ENCODE measurements at regions not wholly inside any gene's neighbourhood (a gene's known extent, or its start where the extent isn't known, plus 50 kb on each side); places are given as distances from the start of the nearest gene placed in this dataset.

- TF ChIP-seq CTCF (conservative IDR thresholded peaks at IDR 0.05; ENCODE audit: low read length) (no peak), EZH2phosphoT487 (IDR thresholded peaks at IDR 0.05; ENCODE audit: borderline replicate concordance) (no peak)
- no peaks in the 10 kb centered on the region for H3K79me2 ChIP-seq (ENCODE audit: insufficient read depth, low read length)
- no peak overlapping the region for H3K4me3 ChIP-seq (ENCODE audit: low read length, poor library complexity, severe bottlenecking)
- no peaks in the 10 kb centered on the region for H3K4me1 ChIP-seq (ENCODE audit: insufficient read depth, low read length, poor library complexity, severe bottlenecking)
- H3K9ac ChIP-seq (ENCODE audit: low read depth, low read length, poor library complexity, severe bottlenecking), result no peak overlapping the region
- H3K4me2 ChIP-seq (ENCODE audit: low read depth, low read length, poor library complexity, severe bottlenecking), result no peak overlapping the region
- H3K9me3 ChIP-seq (ENCODE audit: insufficient read depth, low read depth, low read length), result no peaks in the 10 kb centered on the region
- no peaks in the 10 kb centered on the region for H3F3A ChIP-seq (ENCODE audit: low read depth)
- H4K20me1 ChIP-seq (ENCODE audit: insufficient read depth, low read length, poor library complexity, severe bottlenecking), result no peaks in the 10 kb centered on the region
- H3K27me3 ChIP-seq (ENCODE audit: insufficient read depth, low read length, poor library complexity, severe bottlenecking), result no peaks in the 10 kb centered on the region
- H2AFZ ChIP-seq (ENCODE audit: low read length), result no peak overlapping the region
- H3K36me3 ChIP-seq (ENCODE audit: insufficient read depth, low read length), result no peaks in the 10 kb centered on the region
- H3K9me2 ChIP-seq (replicated peaks; ENCODE audit: low read depth, low read length), result no peaks in the 10 kb centered on the region
Measured at GRCh38 chr7:132044247-132044646, 487.8 kb upstream of the PODXL start.

- Histone ChIP-seq H4K20me1 (ENCODE audit: insufficient read depth, low read length, poor library complexity, severe bottlenecking) (no peaks in the 10 kb centered on the region), H3K36me3 (ENCODE audit: insufficient read depth, low read length) (no peaks in the 10 kb centered on the region), H3K79me2 (ENCODE audit: insufficient read depth, low read length) (no peaks in the 10 kb centered on the region), H3K27me3 (ENCODE audit: insufficient read depth, low read length, poor library complexity, severe bottlenecking) (no peaks in the 10 kb centered on the region), H3K9ac (ENCODE audit: low read depth, low read length, poor library complexity, severe bottlenecking) (no peak overlapping the region), H3F3A (ENCODE audit: low read depth) (no peaks in the 10 kb centered on the region), H3K4me1 (ENCODE audit: insufficient read depth, low read length, poor library complexity, severe bottlenecking) (no peaks in the 10 kb centered on the region), H3K4me2 (ENCODE audit: low read depth, low read length, poor library complexity, severe bottlenecking) (no peak overlapping the region), H3K9me3 (ENCODE audit: insufficient read depth, low read depth, low read length) (no peaks in the 10 kb centered on the region), H3K4me3 (ENCODE audit: low read length, poor library complexity, severe bottlenecking) (no peak overlapping the region), H2AFZ (ENCODE audit: low read length) (no peak overlapping the region), H3K9me2 (replicated peaks; ENCODE audit: low read depth, low read length) (no peaks in the 10 kb centered on the region)
- TF ChIP-seq EZH2phosphoT487 (IDR thresholded peaks at IDR 0.05; ENCODE audit: borderline replicate concordance), result no peak
- no peak for TF ChIP-seq CTCF (conservative IDR thresholded peaks at IDR 0.05; ENCODE audit: low read length)
Measured at GRCh38 chr7:132041108-132041507, 484.7 kb upstream of the PODXL start.

GRCh38 chr7:132035517-132036362, 479.3 kb upstream of the PODXL start:
- no peak for TF ChIP-seq CTCF (conservative IDR thresholded peaks at IDR 0.05; ENCODE audit: low read length)
- no peak for TF ChIP-seq EZH2phosphoT487 (IDR thresholded peaks at IDR 0.05; ENCODE audit: borderline replicate concordance)
- Histone ChIP-seq H3K36me3 (ENCODE audit: insufficient read depth, low read length) (no peaks in the 10 kb centered on the region), H3K9me3 (ENCODE audit: insufficient read depth, low read depth, low read length) (no peaks in the 10 kb centered on the region), H3K4me2 (ENCODE audit: low read depth, low read length, poor library complexity, severe bottlenecking) (no peak overlapping the region), H4K20me1 (ENCODE audit: insufficient read depth, low read length, poor library complexity, severe bottlenecking) (no peaks in the 10 kb centered on the region), H2AFZ (ENCODE audit: low read length) (no peak overlapping the region), H3K4me3 (ENCODE audit: low read length, poor library complexity, severe bottlenecking) (no peak overlapping the region), H3K79me2 (ENCODE audit: insufficient read depth, low read length) (no peaks in the 10 kb centered on the region), H3K27me3 (ENCODE audit: insufficient read depth, low read length, poor library complexity, severe bottlenecking) (no peaks in the 10 kb centered on the region), H3K9me2 (replicated peaks; ENCODE audit: low read depth, low read length) (no peaks in the 10 kb centered on the region), H3F3A (ENCODE audit: low read depth) (no peaks in the 10 kb centered on the region), H3K9ac (ENCODE audit: low read depth, low read length, poor library complexity, severe bottlenecking) (no peak overlapping the region), H3K4me1 (ENCODE audit: insufficient read depth, low read length, poor library complexity, severe bottlenecking) (no peaks in the 10 kb centered on the region)
